GM12878 (cell line): ENCODE measurements at regions not wholly inside any gene's neighbourhood (a gene's known extent, or its start where the extent isn't known, plus 50 kb on each side); places are given as distances from the start of the nearest gene placed in this dataset.

ENCODE experiments used
- ATAC-seq: fragments of 200-7000 bp; cut with Tn5 transposase; 3 replicates; pipeline ENCODE4 v1.9.1; 2020; ENCODE audit warnings: mild to moderate bottlenecking, moderate library complexity
- BruUV-seq: library from RNA; stranded (reverse); fragments of 400-500 nt; replicated peaks from 2 replicates; lab custom pipeline; 2021; lab: Mats Ljungman, UMichigan
- CTCF ChIA-PET: fragments of 300-600 bp; sonication (Branson Sonifier 250); formaldehyde crosslinking; extraction: SDS; loops from one replicate; lab custom pipeline; 2021; ENCODE audit warnings: inconsistent platforms; lab: Yijun Ruan, JAX
- POLR2A ChIA-PET: fragments of 350-600 bp; formaldehyde crosslinking; extraction: SDS; loops from one replicate; lab custom pipeline; 2021; ENCODE audit warnings: inconsistent platforms; lab: Charles Lee
- RAD21 ChIA-PET: fragments of 300-600 bp; sonication (Branson Sonifier 250); formaldehyde crosslinking; loops from one replicate; lab custom pipeline; 2023; ENCODE audit warnings: antibody characterized with exemption; ENCODE audit not compliant: unreplicated experiment; lab: Charles Lee
- SMC1A ChIA-PET: fragments of 300-600 bp; sonication (Branson Sonifier 250); formaldehyde crosslinking; loops from one replicate; lab custom pipeline; 2023; ENCODE audit not compliant: unreplicated experiment, uncharacterized antibody; lab: Charles Lee
- DNase-seq: peaks from one replicate; pipeline ENCODE4 v3.0.0-alpha.2; 2011; ENCODE audit warnings: low read depth, low spot score
- FAIRE-seq: peaks from 3 replicates; lab custom pipeline; 2011; peaks lifted over from hg19 to GRCh38; lab: Jason Lieb, UNC
- H2AFZ ChIP-seq: 2 replicates; pipeline ENCODE4 v1.6.0; 2011; ENCODE audit warnings: low read depth, low read length, control low read depth; ENCODE audit not compliant: control insufficient read depth
- H3K27ac ChIP-seq: 2 replicates; pipeline ENCODE4 v1.5.1; 2011; ENCODE audit warnings: control low read depth; ENCODE audit not compliant: control insufficient read depth, insufficient read depth
- H3K27me3 ChIP-seq, 2 experiments: replicated peaks in 1 of 2; 2 replicates each; pipeline versions ENCODE4 v1.6.0 to v1.6.1; 2011; ENCODE audit warnings: low read length in 1 of 2; ENCODE audit not compliant: control insufficient read depth in 2 of 2, insufficient read depth in 2 of 2
- H3K36me3 ChIP-seq, 2 experiments: 2 replicates each; pipeline ENCODE4 v1.5.1; 2011; ENCODE audit warnings: low read length in 1 of 2; ENCODE audit not compliant: control insufficient read depth in 2 of 2, insufficient read depth in 2 of 2
- H3K4me1 ChIP-seq: 2 replicates; pipeline ENCODE4 v1.6.1; 2011; ENCODE audit warnings: mild to moderate bottlenecking, low read length, moderate library complexity, mixed read lengths; ENCODE audit not compliant: control insufficient read depth, insufficient read depth
- H3K4me2 ChIP-seq: 2 replicates; pipeline ENCODE4 v1.6.0; 2011; ENCODE audit warnings: control low read depth; ENCODE audit not compliant: control insufficient read depth, insufficient read depth
- H3K4me3 ChIP-seq: fragments of 200-600 bp; sonication (generic); 2 replicates; pipeline ENCODE4 v1.5.1; 2016
- H3K79me2 ChIP-seq: 2 replicates; pipeline ENCODE4 v1.6.0; 2011; ENCODE audit warnings: low read length; ENCODE audit not compliant: control insufficient read depth, insufficient read depth
- H3K9ac ChIP-seq: 2 replicates; pipeline ENCODE4 v1.8.0; 2011; ENCODE audit warnings: low read length, control low read depth, mixed read lengths; ENCODE audit not compliant: control insufficient read depth, insufficient read depth
- H3K9me3 ChIP-seq: replicated peaks from 3 replicates; pipeline ENCODE4 v1.5.1; 2011; ENCODE audit warnings: mild to moderate bottlenecking, low read length; ENCODE audit not compliant: control insufficient read depth, insufficient read depth
- H4K20me1 ChIP-seq: 2 replicates; pipeline ENCODE4 v1.6.0; 2011; ENCODE audit not compliant: control insufficient read depth, insufficient read depth
- ATF2 ChIP-seq: IDR thresholded peaks from 2 replicates; pipeline ENCODE4 v1.6.1; 2012; ENCODE audit warnings: low read length, inconsistent platforms
- BRCA1 ChIP-seq: IDR thresholded peaks from 2 replicates; pipeline ENCODE4 v1.6.1; 2011; ENCODE audit warnings: low read depth, low read length, improper control_type of control experiment
- CUX1 ChIP-seq: IDR thresholded peaks from 2 replicates; pipeline ENCODE4 v1.6.1; 2012; ENCODE audit warnings: improper control_type of control experiment, low read depth, low read length; ENCODE audit not compliant: insufficient replicate concordance
- GABPA ChIP-seq: IDR thresholded peaks from 2 replicates; pipeline ENCODE4 v1.6.1; 2014; ENCODE audit warnings: antibody characterized with exemption, low read depth, mild to moderate bottlenecking, inconsistent platforms
- JUNB ChIP-seq: IDR thresholded peaks from 2 replicates; pipeline ENCODE4 v1.6.1; 2016; ENCODE audit warnings: antibody characterized with exemption, mild to moderate bottlenecking
- KAT2A ChIP-seq: conservative IDR thresholded peaks from 2 replicates; pipeline ENCODE4 v1.6.1; 2011; ENCODE audit warnings: low read depth, low read length; ENCODE audit not compliant: control insufficient read depth
- KDM1A ChIP-seq: fragments of 200-600 bp; sonication (generic); IDR thresholded peaks from 2 replicates; pipeline ENCODE4 v1.6.1; 2016; ENCODE audit warnings: borderline replicate concordance
- MTA2 ChIP-seq: fragments of 450-650 bp; IDR thresholded peaks from 2 replicates; pipeline ENCODE4 v1.6.1; 2016; ENCODE audit warnings: low read depth, mild to moderate bottlenecking, moderate library complexity
- MYC ChIP-seq: IDR thresholded peaks from 2 replicates; pipeline ENCODE4 v1.6.1; 2011; ENCODE audit warnings: mild to moderate bottlenecking, low read length, moderate library complexity, inconsistent platforms; ENCODE audit not compliant: insufficient read depth, insufficient replicate concordance, insufficient read length, severe bottlenecking
- NFYB ChIP-seq: IDR thresholded peaks from 2 replicates; pipeline ENCODE4 v1.6.1; 2011; ENCODE audit warnings: low read depth, mild to moderate bottlenecking, low read length, improper control_type of control experiment, moderate library complexity; ENCODE audit not compliant: insufficient read depth
- RAD21 ChIP-seq: IDR thresholded peaks from 2 replicates; pipeline ENCODE4 v1.6.1; 2011; ENCODE audit warnings: mild to moderate bottlenecking, low read depth, low read length, moderate library complexity; ENCODE audit not compliant: insufficient read depth
- RELA ChIP-seq: fragments of 450-650 bp; IDR thresholded peaks from 2 replicates; pipeline ENCODE4 v1.8.0; 2014; ENCODE audit warnings: borderline replicate concordance; ENCODE audit not compliant: partially characterized antibody
- SIX5 ChIP-seq: IDR thresholded peaks from 2 replicates; pipeline ENCODE4 v1.6.1; 2011; ENCODE audit warnings: mild to moderate bottlenecking, low read depth, low read length, moderate library complexity; ENCODE audit not compliant: severe bottlenecking
- SMAD1 ChIP-seq: fragments of 450-650 bp; IDR thresholded peaks from 2 replicates; pipeline ENCODE4 v1.6.1; 2018; ENCODE audit warnings: mild to moderate bottlenecking, low read depth; ENCODE audit not compliant: partially characterized antibody
- SPI1 ChIP-seq: IDR thresholded peaks from 2 replicates; pipeline ENCODE4 v1.6.1; 2011; ENCODE audit warnings: low read depth, mild to moderate bottlenecking, low read length, moderate library complexity, borderline replicate concordance; ENCODE audit not compliant: insufficient read depth
- ZNF274 ChIP-seq: IDR thresholded peaks from one replicate; pipeline ENCODE4 v1.8.0; 2011; ENCODE audit not compliant: insufficient read length, insufficient read depth
- WGBS: methylation state at CpG from one replicate; pipeline ENCODE4 v1.1.6; 2016; ENCODE audit warnings: low lambda C conversion rate; ENCODE audit not compliant: insufficient replicate concordance, insufficient coverage; ENCODE audit errors: missing lambda C conversion rate; 5-methylcytosine and 5-hydroxymethylcytosine counted together
- in situ Hi-C: fragments of 300-500 bp; cut with MboI; formaldehyde crosslinking; loops from 9 replicates; pipeline ENCODE4 v1.14.3; 2018; ENCODE audit warnings: mixed read lengths
- intact Hi-C: fragments of 100-400 bp; cut with micrococcal nuclease; formaldehyde crosslinking; loops from one replicate; pipeline ENCODE4 v1.14.2; 2022; ENCODE audit not compliant: unreplicated experiment

GRCh38 chr14:28577711-28578131 is 188.9 kb upstream of the FOXG1 start:
- in situ Hi-C loops, result no loop called here
- BruUV-seq, result no TSS peak
- TF ChIP-seq GABPA (no peak), RELA (no peak), BRCA1 (no peak), ATF2 (no peak), MTA2 (no peak), KAT2A (no peak), CUX1 (no peak), JUNB (no peak), SPI1 (no peak), KDM1A (no peak), SIX5 (no peak), NFYB (no peak), ZNF274 (no peak), RAD21 (no peak), SMAD1 (no peak), MYC (no peak)
- TF ChIP-seq, all 136 proteins: peak for 0
- Histone ChIP-seq H4K20me1 (no peaks in the 10 kb centered on the region), H3K27me3 (no peaks in the 10 kb centered on the region), H2AFZ (no peak overlapping the region), H3K79me2 (no peaks in the 10 kb centered on the region), H3K36me3 (no peaks in the 10 kb centered on the region), H3K4me3 (no peak overlapping the region), H3K9me3 (no peaks in the 10 kb centered on the region), H3K27ac (no peak overlapping the region), H3K4me2 (no peak overlapping the region), H3K9ac (no peak overlapping the region), H3K4me1 (no peaks in the 10 kb centered on the region)
- 47% methylated on average over 2 of the region's 2 CpGs for WGBS
- RAD21 ChIA-PET, result no interaction called here
- FAIRE-seq (no peak), DNase-seq (no peak), ATAC-seq (no peak)
- intact Hi-C loops, result no loop called here
- POLR2A ChIA-PET, result no interaction called here
- CTCF ChIA-PET, result no interaction called here
- SMC1A ChIA-PET, result no interaction called here
